Thymus (tissue), 11 donors: ENCODE measurements at regions not wholly inside any gene's neighbourhood (a gene's known extent, or its start where the extent isn't known, plus 50 kb on each side); places are given as distances from the start of the nearest gene placed in this dataset.

Source experiments
- DNase-seq, 9 donors: peaks; one replicate each; pipeline ENCODE4 v3.0.0-alpha.2; 2013; ENCODE audit warnings: low spot score in 9 of 9, low read depth in 6 of 9, missing footprints in 1 of 9
- H3K27ac ChIP-seq, 2 donors: one replicate each; pipeline ENCODE4 v1.5.1; 2013; ENCODE audit warnings: control low read depth in 1 of 2, low read depth in 1 of 2, low read length in 1 of 2, mild to moderate bottlenecking in 1 of 2, moderate library complexity in 1 of 2
- H3K27me3 ChIP-seq, 2 donors: one replicate each; pipeline ENCODE4 v1.5.1; 2013; ENCODE audit warnings: low read length in 1 of 2; ENCODE audit not compliant: control insufficient read depth in 2 of 2, insufficient read depth in 1 of 2
- H3K36me3 ChIP-seq, 2 donors: one replicate each; pipeline ENCODE4 v1.5.1; 2013; ENCODE audit warnings: low read length in 1 of 2, mild to moderate bottlenecking in 1 of 2, moderate library complexity in 1 of 2; ENCODE audit not compliant: control insufficient read depth in 2 of 2, insufficient read depth in 2 of 2
- H3K4me1 ChIP-seq, 2 donors: one replicate each; pipeline ENCODE4 v1.5.1; 2013; ENCODE audit warnings: low read length in 2 of 2; ENCODE audit not compliant: control insufficient read depth in 2 of 2, insufficient read depth in 2 of 2
- H3K4me3 ChIP-seq, 2 donors: one replicate each; pipeline ENCODE4 v1.5.1; 2013; ENCODE audit warnings: low read length in 2 of 2, control low read depth in 1 of 2, mild to moderate bottlenecking in 1 of 2
- H3K9me3 ChIP-seq, 2 donors: one replicate each; pipeline ENCODE4 v1.5.1; 2013; ENCODE audit warnings: low read length in 1 of 2, mild to moderate bottlenecking in 1 of 2; ENCODE audit not compliant: control insufficient read depth in 2 of 2, insufficient read depth in 1 of 2
- WGBS: extraction: QIAGEN DNeasy Blood & Tissue Kit; methylation state at CpG from one replicate; pipeline ENCODE4 v1.1.7; 2013; 5-methylcytosine and 5-hydroxymethylcytosine counted together
- donor health status: healthy.

DNA sequence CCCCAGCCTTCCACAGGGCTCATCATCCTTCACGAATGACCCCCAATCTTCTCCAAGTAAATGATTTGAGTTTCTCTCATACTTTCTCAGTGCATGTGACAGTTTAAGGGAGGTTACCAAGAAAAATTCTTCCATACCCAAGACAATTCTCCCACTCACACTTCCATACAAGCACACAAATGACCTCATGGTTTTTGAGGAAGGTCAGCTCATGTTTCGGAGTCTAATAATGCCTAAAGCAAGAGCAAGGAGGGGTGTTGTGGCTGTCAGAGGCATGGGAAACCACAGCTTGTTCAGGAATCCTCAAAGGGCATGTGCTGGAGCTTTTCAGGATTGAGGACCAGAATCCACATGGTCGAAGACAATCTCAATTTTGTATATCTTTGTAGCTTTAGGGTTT is 279.0 kb downstream of the MAFB start:
- Histone ChIP-seq H3K36me3 (no peaks in the 10 kb centered on the region), H3K4me3 (no peak overlapping the region), H3K9me3 (no peaks in the 10 kb centered on the region), H3K27me3 (no peaks in the 10 kb centered on the region), H3K27ac (no peak overlapping the region), H3K4me1 (no peaks in the 10 kb centered on the region)
- DNase-seq, result no peak
- 83% methylated on average over 3 of the region's 3 CpGs for WGBS

DNA sequence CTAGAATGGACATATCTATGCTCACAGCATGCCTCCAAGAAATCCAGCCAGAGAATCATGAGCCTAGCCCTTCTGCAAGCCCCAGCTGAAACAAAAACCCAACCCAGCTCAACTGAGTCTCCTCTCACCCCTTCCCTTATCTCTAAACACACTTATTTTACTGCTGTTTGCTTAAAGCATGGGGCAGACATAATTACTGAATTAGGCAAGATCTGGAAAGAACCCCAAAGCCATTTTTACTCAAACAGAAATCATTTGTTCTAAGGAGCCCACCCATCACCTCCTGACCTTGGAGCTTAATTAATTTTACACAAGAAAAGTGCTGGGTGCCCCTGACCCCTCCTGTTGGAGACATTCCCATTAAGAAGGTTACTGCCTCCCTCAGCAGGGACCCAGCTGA is 291.6 kb downstream of the MAFB start:
- no peaks in the 10 kb centered on the region for H3K4me1 ChIP-seq
- no peaks in the 10 kb centered on the region for H3K27me3 ChIP-seq
- no peaks in the 10 kb centered on the region for H3K36me3 ChIP-seq
- no peak overlapping the region for H3K27ac ChIP-seq
- no peak for DNase-seq
- H3K4me3 ChIP-seq, result no peak overlapping the region
- no peaks in the 10 kb centered on the region for H3K9me3 ChIP-seq

DNA sequence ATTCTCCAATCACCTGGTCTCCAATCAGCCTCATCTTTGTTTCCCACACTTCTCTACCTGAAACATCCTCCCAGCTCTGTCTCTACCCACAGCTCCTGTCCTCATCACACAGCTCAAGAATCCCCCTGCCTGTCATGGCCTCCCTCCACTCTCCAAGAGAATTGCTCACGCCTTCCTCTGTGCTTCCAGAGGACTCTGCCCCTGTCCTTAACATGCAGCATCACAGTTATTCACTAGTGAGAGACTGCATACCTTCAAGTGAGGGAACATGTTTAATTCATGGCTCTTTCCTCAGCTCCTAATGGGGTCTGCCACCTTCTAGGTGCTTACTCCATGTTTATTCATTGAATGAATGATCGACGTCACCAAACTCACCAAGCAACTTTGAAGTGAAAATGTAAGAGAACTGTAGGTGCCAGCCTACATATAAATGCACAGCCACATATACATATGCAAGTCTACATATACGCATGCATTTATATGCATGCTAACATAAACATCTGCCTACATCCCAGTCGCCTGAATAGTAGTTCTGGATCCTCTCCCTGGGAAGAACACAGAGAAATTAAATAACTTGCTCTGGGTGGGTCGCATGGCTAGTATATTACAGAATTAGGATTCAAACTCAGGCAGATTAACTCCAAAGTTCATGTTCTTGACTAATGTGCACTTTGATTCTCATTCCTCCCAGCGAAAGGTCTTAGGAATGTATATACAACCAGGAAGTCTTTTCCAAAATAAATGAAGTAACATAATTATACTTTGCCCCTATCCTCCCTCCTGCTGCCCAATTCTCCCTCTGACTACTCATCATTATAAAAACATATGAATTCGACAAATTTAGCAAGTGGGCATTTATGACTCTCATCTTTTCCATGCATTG is 295.6 kb downstream of the MAFB start:
- no peaks in the 10 kb centered on the region for H3K27me3 ChIP-seq
- H3K9me3 ChIP-seq, result no peaks in the 10 kb centered on the region
- no peaks in the 10 kb centered on the region for H3K36me3 ChIP-seq
- 90% methylated on average over 8 of the region's 8 CpGs for WGBS
- DNase-seq, result no peak
- no peak overlapping the region for H3K27ac ChIP-seq
- no peaks in the 10 kb centered on the region for H3K4me1 ChIP-seq
- H3K4me3 ChIP-seq, result no peak overlapping the region

DNA sequence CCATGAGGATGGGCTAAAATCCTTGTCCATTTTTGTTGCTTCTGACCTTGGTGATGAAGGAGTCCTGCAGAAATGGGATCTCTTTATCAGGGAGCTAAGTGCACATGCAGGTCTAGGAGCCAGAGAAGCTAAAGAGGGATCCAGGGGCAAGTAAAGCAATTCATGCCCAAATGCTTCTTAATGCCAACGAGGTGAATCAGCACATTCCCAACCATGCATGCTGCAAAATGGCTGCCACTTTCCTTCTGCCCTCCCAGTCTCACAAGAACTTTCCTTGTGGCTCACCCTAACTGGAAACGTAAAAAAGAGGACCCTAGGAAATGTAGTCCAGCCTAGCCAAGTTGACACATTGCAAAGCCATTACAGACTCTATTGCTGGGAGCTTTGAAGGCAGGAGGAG is 298.4 kb downstream of the MAFB start:
- no peaks in the 10 kb centered on the region for H3K27me3 ChIP-seq
- H3K36me3 ChIP-seq, result no peaks in the 10 kb centered on the region
- DNase-seq, result no peak
- H3K4me3 ChIP-seq, result no peak overlapping the region
- H3K9me3 ChIP-seq, result no peaks in the 10 kb centered on the region
- no peaks in the 10 kb centered on the region for H3K4me1 ChIP-seq
- H3K27ac ChIP-seq, result no peak overlapping the region
- WGBS, result 80% methylated on average over 2 of the region's 2 CpGs

DNA sequence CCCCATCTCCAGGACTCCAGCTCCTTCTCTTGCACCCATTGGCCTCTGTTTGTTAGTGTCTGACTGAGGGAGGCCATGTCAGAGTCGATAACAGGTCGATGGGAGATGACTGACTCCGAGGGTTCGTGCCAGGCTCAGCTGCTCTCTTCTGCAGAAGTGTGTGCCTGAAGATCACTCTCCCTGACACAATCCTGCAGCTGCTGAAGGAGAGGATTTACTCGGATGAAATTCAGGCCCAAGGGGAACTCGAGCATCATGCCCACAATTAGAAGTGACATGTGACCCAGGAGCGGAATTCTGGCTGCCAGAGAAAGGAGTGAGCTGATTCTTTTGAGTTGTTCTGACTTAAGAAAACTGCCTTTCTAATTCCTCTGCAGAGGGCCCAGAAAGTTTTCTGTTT is 318.2 kb downstream of the MAFB start:
- no peak overlapping the region for H3K27ac ChIP-seq
- H3K9me3 ChIP-seq, result no peaks in the 10 kb centered on the region
- H3K4me3 ChIP-seq, result no peak overlapping the region
- DNase-seq, result no peak
- no peaks in the 10 kb centered on the region for H3K27me3 ChIP-seq
- 82% methylated on average over 7 of the region's 7 CpGs for WGBS
- no peaks in the 10 kb centered on the region for H3K36me3 ChIP-seq
- H3K4me1 ChIP-seq, result no peaks in the 10 kb centered on the region

DNA sequence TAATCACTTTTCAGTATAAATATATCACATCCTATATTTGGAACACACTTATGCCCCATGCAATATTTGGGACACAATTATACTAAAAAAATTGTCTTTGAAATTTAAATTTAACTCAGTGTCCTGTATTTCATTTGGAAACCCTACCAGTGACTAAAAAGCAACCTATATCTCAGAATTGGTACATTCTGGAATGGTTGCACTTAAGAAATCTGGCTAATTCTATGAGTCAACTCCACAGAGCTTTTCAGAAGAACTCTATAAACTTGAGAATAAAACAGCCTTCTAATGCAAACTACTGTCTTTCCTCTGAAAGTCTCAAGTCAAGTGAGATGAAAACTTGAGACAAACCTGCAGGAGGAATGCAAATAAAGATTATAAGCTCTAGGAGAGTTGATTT is 320.2 kb downstream of the MAFB start:
- DNase-seq, result no peak
- Histone ChIP-seq H3K27ac (no peak overlapping the region), H3K4me1 (no peaks in the 10 kb centered on the region), H3K27me3 (no peaks in the 10 kb centered on the region), H3K4me3 (no peak overlapping the region), H3K36me3 (no peaks in the 10 kb centered on the region), H3K9me3 (no peaks in the 10 kb centered on the region)

DNA sequence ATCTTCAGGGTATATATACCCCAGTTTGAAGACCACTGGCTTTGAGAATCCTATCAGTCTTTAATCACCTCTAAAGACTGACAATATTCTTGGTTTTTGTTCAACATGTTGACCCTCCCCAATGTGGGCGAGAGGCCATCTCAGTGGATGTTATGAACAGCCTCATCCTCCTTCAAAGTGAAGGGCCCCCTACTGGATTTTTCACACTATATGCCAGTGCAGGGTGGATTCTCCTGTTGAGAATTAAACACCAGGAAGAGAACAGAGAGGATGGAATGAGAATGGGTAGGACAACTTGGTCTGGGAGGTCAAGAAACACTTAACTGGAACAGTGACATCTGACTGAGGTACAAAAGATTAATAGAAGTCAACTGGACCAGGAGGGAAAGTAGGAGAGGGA is 327.1 kb downstream of the MAFB start:
- Histone ChIP-seq H3K36me3 (no peaks in the 10 kb centered on the region), H3K27me3 (no peaks in the 10 kb centered on the region), H3K27ac (no peak overlapping the region), H3K4me1 (no peaks in the 10 kb centered on the region), H3K9me3 (no peaks in the 10 kb centered on the region), H3K4me3 (no peak overlapping the region)
- DNase-seq, result no peak
- 93% methylated on average over 1 of the region's 1 CpG for WGBS

DNA sequence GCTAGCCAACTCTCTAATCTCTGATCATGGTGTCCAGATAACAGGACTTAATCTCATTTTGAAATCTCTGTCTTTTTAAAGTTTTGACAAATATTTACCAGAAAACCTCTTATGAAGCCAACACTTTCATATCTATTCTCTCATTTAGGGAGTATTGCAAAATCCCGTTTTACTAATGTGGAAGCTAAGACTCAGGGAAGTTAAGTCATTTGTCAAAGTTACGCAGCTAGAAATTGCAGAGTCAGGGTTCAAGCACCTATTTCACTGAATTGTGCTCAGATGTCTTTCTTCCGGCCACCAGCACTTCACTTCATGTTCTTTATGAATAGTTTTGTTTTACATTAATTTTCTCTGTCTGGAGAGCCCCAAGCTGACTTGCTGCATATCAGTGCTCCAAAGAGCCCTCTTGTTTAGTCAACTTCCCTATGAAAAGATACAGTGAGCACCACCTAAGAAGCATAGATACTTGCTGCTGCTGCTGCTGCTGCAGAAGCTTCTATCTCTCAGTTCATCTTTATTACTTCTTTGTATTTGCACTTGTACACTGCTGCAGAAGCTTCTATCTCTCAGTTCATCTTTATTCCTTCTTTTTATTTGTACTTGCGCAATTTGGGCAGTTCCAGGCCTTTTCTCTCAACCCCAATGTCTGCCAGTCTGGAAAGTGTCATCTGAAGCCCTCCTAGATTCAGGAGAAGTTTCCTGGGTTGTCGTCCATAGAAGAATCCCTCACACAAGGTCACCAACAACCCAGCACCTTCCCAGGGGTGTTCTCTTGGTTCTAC is 329.7 kb downstream of the MAFB start:
- Histone ChIP-seq H3K27me3 (no peaks in the 10 kb centered on the region), H3K9me3 (no peaks in the 10 kb centered on the region), H3K4me1 (no peaks in the 10 kb centered on the region), H3K4me3 (no peak overlapping the region), H3K36me3 (no peaks in the 10 kb centered on the region), H3K27ac (no peak overlapping the region)
- WGBS, result 86% methylated on average over 5 of the region's 5 CpGs
- no peak for DNase-seq

DNA sequence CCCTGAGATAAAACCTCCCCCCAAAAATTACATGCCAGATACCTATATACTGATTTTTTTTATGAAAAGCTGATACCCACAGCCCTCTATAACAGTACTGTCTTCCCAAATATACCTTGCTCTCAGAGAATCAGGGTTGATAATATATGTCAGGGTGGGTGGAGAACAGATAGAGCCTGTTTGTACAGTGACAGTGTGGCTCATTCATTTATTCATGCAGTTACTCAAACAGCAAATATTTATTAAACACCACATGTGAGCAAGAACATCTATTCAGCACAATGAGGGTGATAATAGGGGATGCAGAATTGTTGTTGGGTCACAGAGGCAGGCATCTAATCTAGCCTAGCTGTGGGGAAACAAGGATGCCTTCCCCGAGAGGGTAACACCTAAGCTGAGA is 334.2 kb downstream of the MAFB start:
- no peaks in the 10 kb centered on the region for H3K4me1 ChIP-seq
- 90% methylated on average over 1 of the region's 1 CpG for WGBS
- DNase-seq, result no peak

More for the DNA sequence above, 334.2 kb downstream of the MAFB start:
- no peaks in the 10 kb centered on the region for H3K36me3 ChIP-seq
- H3K9me3 ChIP-seq, result no peaks in the 10 kb centered on the region
- no peak overlapping the region for H3K4me3 ChIP-seq
- no peak overlapping the region for H3K27ac ChIP-seq
- H3K27me3 ChIP-seq, result no peaks in the 10 kb centered on the region
